Brain microvascular endothelial cell (primary cell): ENCODE measurements at regions not wholly inside any gene's neighbourhood (a gene's known extent, or its start where the extent isn't known, plus 50 kb on each side); places are given as distances from the start of the nearest gene placed in this dataset.

Experiments
- DNase-seq: peaks from one replicate; pipeline ENCODE4 v3.0.0-alpha.2; 2020
- H3K27ac ChIP-seq: fragments of 250-450 bp; sonication (Bioruptor Pico); 2 replicates; pipeline ENCODE4 v1.5.1; 2020; ENCODE audit warnings: mild to moderate bottlenecking, moderate library complexity
- H3K27me3 ChIP-seq: fragments of 250-450 bp; sonication (Bioruptor Pico); replicated peaks from 2 replicates; pipeline ENCODE4 v1.5.1; 2020; ENCODE audit warnings: mild to moderate bottlenecking
- H3K36me3 ChIP-seq: fragments of 250-450 bp; sonication (Bioruptor Pico); replicated peaks from 2 replicates; pipeline ENCODE4 v1.5.1; 2020; ENCODE audit warnings: mild to moderate bottlenecking
- H3K4me3 ChIP-seq: 2 replicates; pipeline ENCODE4 v1.5.1; 2011; ENCODE audit warnings: low read depth, mild to moderate bottlenecking, control low read depth, low read length, moderate library complexity
- in situ Hi-C: cut with HindIII; loops from 2 replicates; pipeline ENCODE4 v1.10.0; 2017; ENCODE audit warnings: low sequenced_read_pairs, low pct_ligation_motif_present
- TF ChIP-seq, protein P1 (sequence below): IDR thresholded peaks from 2 replicates; pipeline ENCODE4 v1.5.1; 2011; ENCODE audit warnings: low read depth, mild to moderate bottlenecking, moderate library complexity, low read length, control low read depth, inconsistent platforms; ENCODE audit errors: missing control alignments

DNA sequence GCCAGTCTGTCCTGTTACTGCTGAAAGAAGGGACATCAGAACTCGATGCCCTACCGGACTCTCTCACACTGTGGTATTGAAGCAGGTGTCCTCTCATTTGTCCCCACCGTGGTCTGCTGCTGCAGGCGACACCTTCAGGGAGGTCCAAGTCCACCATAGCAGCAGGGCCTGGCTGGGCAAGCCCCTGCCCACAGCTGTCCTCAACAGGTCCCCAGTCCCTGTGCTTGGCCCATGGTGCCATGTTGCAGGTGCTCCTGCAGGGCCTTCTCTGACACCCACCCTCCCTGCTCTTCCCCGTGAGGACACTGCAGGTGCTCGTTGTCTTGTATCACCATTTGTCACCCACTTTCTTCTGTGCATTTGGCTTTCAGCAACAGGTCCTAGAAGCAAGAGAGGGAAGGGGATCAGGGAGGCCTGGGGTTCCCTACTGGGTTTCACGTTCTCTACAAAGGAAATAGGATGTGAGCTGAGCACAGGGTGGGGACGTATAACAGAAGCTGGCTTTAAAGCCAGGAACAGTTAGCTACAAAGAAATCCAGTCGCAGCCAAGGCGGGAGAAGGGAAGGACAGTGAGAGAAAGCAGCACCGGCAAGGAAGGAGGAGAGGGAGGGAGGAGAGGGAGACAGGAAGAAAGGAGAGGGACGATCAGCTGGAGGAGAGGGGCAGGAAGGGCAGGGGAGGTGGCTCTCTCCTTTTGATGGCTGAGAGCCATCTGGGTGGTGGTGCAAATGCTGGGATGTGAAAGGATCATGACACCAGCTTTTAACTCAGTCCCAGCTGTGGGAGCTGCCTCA, 117.7 kb upstream of the FRMD4A start:
- no peak overlapping the region for H3K4me3 ChIP-seq
- no peaks in the 10 kb centered on the region for H3K27me3 ChIP-seq
- DNase-seq = no peak
- TF ChIP-seq, protein P1, sequence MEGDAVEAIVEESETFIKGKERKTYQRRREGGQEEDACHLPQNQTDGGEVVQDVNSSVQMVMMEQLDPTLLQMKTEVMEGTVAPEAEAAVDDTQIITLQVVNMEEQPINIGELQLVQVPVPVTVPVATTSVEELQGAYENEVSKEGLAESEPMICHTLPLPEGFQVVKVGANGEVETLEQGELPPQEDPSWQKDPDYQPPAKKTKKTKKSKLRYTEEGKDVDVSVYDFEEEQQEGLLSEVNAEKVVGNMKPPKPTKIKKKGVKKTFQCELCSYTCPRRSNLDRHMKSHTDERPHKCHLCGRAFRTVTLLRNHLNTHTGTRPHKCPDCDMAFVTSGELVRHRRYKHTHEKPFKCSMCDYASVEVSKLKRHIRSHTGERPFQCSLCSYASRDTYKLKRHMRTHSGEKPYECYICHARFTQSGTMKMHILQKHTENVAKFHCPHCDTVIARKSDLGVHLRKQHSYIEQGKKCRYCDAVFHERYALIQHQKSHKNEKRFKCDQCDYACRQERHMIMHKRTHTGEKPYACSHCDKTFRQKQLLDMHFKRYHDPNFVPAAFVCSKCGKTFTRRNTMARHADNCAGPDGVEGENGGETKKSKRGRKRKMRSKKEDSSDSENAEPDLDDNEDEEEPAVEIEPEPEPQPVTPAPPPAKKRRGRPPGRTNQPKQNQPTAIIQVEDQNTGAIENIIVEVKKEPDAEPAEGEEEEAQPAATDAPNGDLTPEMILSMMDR = no peak
- no peak overlapping the region for H3K27ac ChIP-seq
- in situ Hi-C loops = no loop called here
- H3K36me3 ChIP-seq = no peaks in the 10 kb centered on the region

DNA sequence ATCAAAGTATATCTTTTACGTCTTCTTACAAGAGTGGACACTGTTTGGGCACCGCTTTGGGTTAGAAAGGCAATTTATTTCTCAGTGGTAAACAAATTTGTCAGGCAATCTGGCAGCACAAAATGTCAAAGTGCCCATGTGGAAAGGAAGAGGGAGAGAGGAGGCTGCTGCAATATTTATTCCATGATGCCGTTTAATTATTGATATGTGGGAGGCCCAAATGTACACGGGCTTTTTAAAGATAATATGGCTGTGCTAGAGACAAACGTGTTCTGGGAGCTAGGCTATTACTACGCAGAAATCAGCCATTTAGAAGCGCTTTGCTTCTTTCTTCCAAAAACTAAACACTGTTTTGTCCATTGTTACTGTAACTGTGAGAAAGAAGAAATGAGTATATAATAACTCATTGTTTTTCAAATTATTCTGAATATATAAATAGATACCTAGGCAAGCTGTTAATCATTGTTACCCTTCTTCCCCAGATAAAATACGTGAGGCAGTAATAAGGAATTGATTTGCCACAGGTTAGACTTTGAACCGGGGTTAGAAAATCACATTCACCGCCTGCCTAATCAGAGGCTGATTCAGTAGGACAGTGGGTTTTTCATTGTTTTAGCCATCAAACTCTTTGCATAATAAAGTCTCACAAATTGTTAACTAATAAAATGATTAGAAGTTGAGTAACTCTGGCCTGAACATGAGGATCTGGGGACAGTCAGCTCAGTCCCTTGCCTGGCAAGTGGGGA, 116.5 kb upstream of the FRMD4A start:
- H3K27ac ChIP-seq = no peak overlapping the region
- DNase-seq = no peak
- H3K4me3 ChIP-seq = no peak overlapping the region
- in situ Hi-C loops = no loop called here
- no peaks in the 10 kb centered on the region for H3K27me3 ChIP-seq
- H3K36me3 ChIP-seq = no peaks in the 10 kb centered on the region
- TF ChIP-seq, protein P1 = no peak

DNA sequence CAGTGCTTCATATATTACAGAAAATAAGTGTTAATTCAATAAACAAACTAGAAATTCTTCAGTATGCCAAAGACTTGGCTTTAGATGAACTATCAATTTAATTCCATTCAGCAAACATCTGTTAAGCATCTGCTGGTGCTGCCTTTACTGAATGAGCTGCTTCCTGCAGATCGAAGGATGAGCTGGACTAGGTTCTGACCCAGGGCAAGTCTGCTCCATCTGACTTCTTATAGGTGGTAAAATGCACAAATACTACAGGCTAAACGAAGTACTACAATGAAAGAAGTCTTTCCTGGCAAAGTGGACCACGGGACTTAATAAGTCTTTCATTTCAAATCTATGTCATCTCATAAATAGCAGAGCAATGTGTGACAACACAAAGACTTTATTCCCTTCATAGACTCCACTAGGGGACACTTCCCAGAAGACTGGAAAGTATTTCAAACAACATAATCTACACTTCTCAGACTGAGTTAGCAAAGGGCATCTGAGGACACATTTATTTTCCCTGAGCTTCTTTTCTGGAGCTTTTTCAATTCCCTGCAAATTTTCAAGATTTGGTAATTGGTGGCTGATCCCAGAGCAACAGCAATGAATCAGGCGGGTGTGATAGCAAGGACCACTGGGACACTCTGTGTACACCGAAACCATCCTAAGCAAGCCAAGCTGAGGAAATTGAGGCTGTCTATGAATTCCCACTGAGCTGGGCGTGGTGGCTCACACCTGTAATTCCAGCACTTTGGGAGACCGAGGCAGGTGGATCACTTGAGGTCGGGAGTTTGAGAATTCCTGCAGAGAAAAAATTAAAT, 108.9 kb upstream of the FRMD4A start:
- no peak for DNase-seq

DNA sequence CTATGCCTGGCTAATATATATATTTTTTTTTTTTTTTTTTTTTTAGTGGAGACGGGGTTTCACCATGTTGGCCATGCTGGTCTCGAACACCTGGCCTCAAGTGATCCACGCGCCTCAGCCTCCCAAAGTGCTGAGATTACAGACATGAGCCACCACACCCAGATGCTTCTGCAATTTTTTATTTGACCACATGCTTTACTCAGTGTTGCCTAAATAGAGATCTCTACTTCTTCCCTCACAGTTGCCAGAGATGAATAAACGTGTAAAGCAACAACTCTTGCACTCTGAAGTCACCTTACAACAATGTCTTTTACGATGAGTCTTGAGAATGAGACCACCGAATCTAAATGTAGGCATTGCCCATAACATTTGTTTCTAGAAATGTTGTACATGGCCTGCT, 107.9 kb upstream of the FRMD4A start:
- Histone ChIP-seq H3K36me3 (no peaks in the 10 kb centered on the region), H3K4me3 (no peak overlapping the region), H3K27ac (no peak overlapping the region), H3K27me3 (no peaks in the 10 kb centered on the region)
- no peak for DNase-seq
- in situ Hi-C loops = no loop called here
- TF ChIP-seq, protein P1 = no peak

More for the DNA sequence above, 108.9 kb upstream of the FRMD4A start:
- no peaks in the 10 kb centered on the region for H3K27me3 ChIP-seq
- in situ Hi-C loops = no loop called here
- TF ChIP-seq, protein P1 = no peak
- H3K36me3 ChIP-seq = no peaks in the 10 kb centered on the region
- H3K27ac ChIP-seq = no peak overlapping the region
- H3K4me3 ChIP-seq = no peak overlapping the region

DNA sequence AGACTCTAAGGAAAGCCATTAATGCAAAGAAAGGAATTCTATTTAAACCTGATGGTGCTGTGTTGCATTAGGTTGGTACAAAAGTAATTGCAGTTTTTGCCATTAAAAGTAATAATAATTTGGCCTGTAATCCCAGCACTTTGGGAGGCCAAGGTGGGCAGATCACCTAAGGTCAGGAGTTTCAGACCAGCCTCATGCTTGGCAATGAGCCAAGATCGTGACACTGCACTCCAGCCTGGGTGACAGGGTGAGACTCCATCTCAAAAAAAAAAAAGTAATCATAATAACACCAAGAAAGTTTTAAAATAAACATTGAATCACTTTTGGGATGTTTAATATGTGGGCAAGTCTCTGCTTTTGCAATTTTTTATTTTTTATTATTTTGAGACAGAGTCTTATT, 107.3 kb upstream of the FRMD4A start:
- no peak overlapping the region for H3K4me3 ChIP-seq
- no peaks in the 10 kb centered on the region for H3K27me3 ChIP-seq
- DNase-seq = no peak
- H3K36me3 ChIP-seq = no peaks in the 10 kb centered on the region
- no peak overlapping the region for H3K27ac ChIP-seq
- TF ChIP-seq, protein P1 = no peak
- in situ Hi-C loops = no loop called here
